Sciatic nerve (tissue), 2 donors: ENCODE measurements at regions not wholly inside any gene's neighbourhood (a gene's known extent, or its start where the extent isn't known, plus 50 kb on each side); places are given as distances from the start of the nearest gene placed in this dataset.

Experiments used
- ATAC-seq: fragments of 200-7000 bp; cut with Tn5 transposase; one replicate; pipeline ENCODE4 v1.9.1; 2020; ENCODE audit warnings: mild to moderate bottlenecking, moderate library complexity
- DNase-seq: peaks from one replicate; pipeline ENCODE4 v3.0.0-alpha.2; 2020; ENCODE audit warnings: low spot score
- intact Hi-C: fragments of 100-400 bp; cut with DNase I; formaldehyde crosslinking; loops from one replicate; pipeline ENCODE4 v1.14.2; 2022
- donor health status: DM: no; HTN: no; CAD: no.
- donor health status: DM: no; HTN: no; CAD: no.

GRCh38 chr22:48237466-48238283 lies 1475.2 kb downstream of the TBC1D22A start:
- DNase-seq (peak; percentile 39), ATAC-seq (no peak)
- intact Hi-C loops = no loop called here

GRCh38 chr22:48236261-48236660 lies 1473.8 kb downstream of the TBC1D22A start:
- intact Hi-C loops = no loop called here
- DNase-seq = peak; percentile 36
- no peak for ATAC-seq

- DNase-seq = peak; percentile 23
- ATAC-seq = no peak
Measured at GRCh38 chr22:48235744-48236143, 1473.3 kb downstream of the TBC1D22A start.

GRCh38 chr22:48234011-48234410 lies 1471.6 kb downstream of the TBC1D22A start:
- ATAC-seq (no peak), DNase-seq (peak; percentile 10)
- intact Hi-C loops = no loop called here

More at GRCh38 chr22:48235744-48236143, 1473.3 kb downstream of the TBC1D22A start:
- intact Hi-C loops = no loop called here

- DNase-seq (no peak), ATAC-seq (no peak)
- intact Hi-C loops = no loop called here
Measured at GRCh38 chr22:48233586-48233985, 1471.1 kb downstream of the TBC1D22A start.

- DNase-seq (no peak), ATAC-seq (no peak)
- intact Hi-C loops = no loop called here
Measured at GRCh38 chr22:48228468-48228867, 1466.0 kb downstream of the TBC1D22A start.

- DNase-seq (no peak), ATAC-seq (no peak)
- intact Hi-C loops = no loop called here
Measured at GRCh38 chr22:48227341-48228018, 1465.0 kb downstream of the TBC1D22A start.

- intact Hi-C loops = no loop called here
- DNase-seq (no peak), ATAC-seq (no peak)
Measured at GRCh38 chr22:48226026-48227013, 1463.9 kb downstream of the TBC1D22A start.

GRCh38 chr22:48224332-48224731 lies 1461.9 kb downstream of the TBC1D22A start:
- intact Hi-C loops = no loop called here
- DNase-seq = no peak

GRCh38 chr22:48223488-48224190 lies 1461.2 kb downstream of the TBC1D22A start:
- intact Hi-C loops = no loop called here
- ATAC-seq (no peak), DNase-seq (no peak)

More at GRCh38 chr22:48224332-48224731, 1461.9 kb downstream of the TBC1D22A start:
- no peak for ATAC-seq

- intact Hi-C loops = no loop called here
- DNase-seq (no peak), ATAC-seq (no peak)
Measured at GRCh38 chr22:48222742-48223487, 1460.5 kb downstream of the TBC1D22A start.

GRCh38 chr22:48218889-48219420 lies 1456.5 kb downstream of the TBC1D22A start:
- DNase-seq (no peak), ATAC-seq (no peak)
- intact Hi-C loops = no loop called here

GRCh38 chr22:48217596-48217995 lies 1455.1 kb downstream of the TBC1D22A start:
- ATAC-seq (no peak), DNase-seq (no peak)
- intact Hi-C loops = no loop called here

GRCh38 chr22:48212727-48213126 lies 1450.3 kb downstream of the TBC1D22A start:
- intact Hi-C loops = no loop called here
- DNase-seq = no peak
- ATAC-seq = no peak

- DNase-seq = no peak
- ATAC-seq = no peak
- intact Hi-C loops = no loop called here
Measured at GRCh38 chr22:48210812-48211211, 1448.4 kb downstream of the TBC1D22A start.

- DNase-seq = no peak
- ATAC-seq = no peak
- intact Hi-C loops = no loop called here
Measured at GRCh38 chr22:48210198-48210580, 1447.7 kb downstream of the TBC1D22A start.

GRCh38 chr22:48209473-48210197 lies 1447.2 kb downstream of the TBC1D22A start:
- ATAC-seq (no peak), DNase-seq (no peak)
- intact Hi-C loops = no loop called here
